DMS53 treated with DMSO at 0.1 percent for 48 hours (cell line): ENCODE measurements at regions not wholly inside any gene's neighbourhood (a gene's known extent, or its start where the extent isn't known, plus 50 kb on each side); places are given as distances from the start of the nearest gene placed in this dataset.
"Not testable (repeated sequence)": the region's sequence is repeated elsewhere in the genome, so short reads cannot be mapped to it uniquely, and the experiment has no call there.

ENCODE experiments used
- DNase-seq: peaks from one replicate; lab custom pipeline; 2025; ENCODE audit not compliant: unreplicated experiment; lab: John Stamatoyannopoulos, UW

- not testable (repeated sequence) for DNase-seq
These were observed 161.4 kb downstream of the BCL2L11 start for GRCh38 chr2:111282162-111282561.

GRCh38 chr2:111287646-111288568, 167.2 kb downstream of the BCL2L11 start:
- DNase-seq: not testable (repeated sequence)

- not testable (repeated sequence) for DNase-seq
These were observed 169.7 kb downstream of the BCL2L11 start for GRCh38 chr2:111290370-111290769.

- DNase-seq: not testable (repeated sequence)
These were observed 170.9 kb downstream of the BCL2L11 start for GRCh38 chr2:111291566-111291965.

GRCh38 chr2:111292232-111292968, 171.7 kb downstream of the BCL2L11 start:
- not testable (repeated sequence) for DNase-seq

- DNase-seq: not testable (repeated sequence)
These were observed 174.0 kb downstream of the BCL2L11 start for GRCh38 chr2:111294699-111295098.

- DNase-seq: not testable (repeated sequence)
These were observed 175.5 kb downstream of the BCL2L11 start for GRCh38 chr2:111296122-111296804.

- not testable (repeated sequence) for DNase-seq
These were observed 176.4 kb downstream of the BCL2L11 start for GRCh38 chr2:111297128-111297527.

GRCh38 chr2:111298927-111299326, 178.2 kb downstream of the BCL2L11 start:
- DNase-seq: not testable (repeated sequence)

- not testable (repeated sequence) for DNase-seq
These were observed 178.9 kb downstream of the BCL2L11 start for GRCh38 chr2:111299635-111300034.

- DNase-seq: not testable (repeated sequence)
These were observed 181.0 kb downstream of the BCL2L11 start for GRCh38 chr2:111301677-111302076.

GRCh38 chr2:111302397-111303218, 181.9 kb downstream of the BCL2L11 start:
- DNase-seq: not testable (repeated sequence)

GRCh38 chr2:111307302-111307701, 186.6 kb downstream of the BCL2L11 start:
- not testable (repeated sequence) for DNase-seq

GRCh38 chr2:111309231-111310075, 188.7 kb downstream of the BCL2L11 start:
- DNase-seq: not testable (repeated sequence)

GRCh38 chr2:111310395-111310794, 189.7 kb downstream of the BCL2L11 start:
- not testable (repeated sequence) for DNase-seq

- DNase-seq: not testable (repeated sequence)
These were observed 190.9 kb downstream of the BCL2L11 start for GRCh38 chr2:111311568-111311967.

- not testable (repeated sequence) for DNase-seq
These were observed 192.3 kb downstream of the BCL2L11 start for GRCh38 chr2:111312897-111313607.

GRCh38 chr2:111313711-111314110, 193.0 kb downstream of the BCL2L11 start:
- not testable (repeated sequence) for DNase-seq
